ENCODE measurements at regions not wholly inside any gene's neighbourhood (a gene's known extent, or its start where the extent isn't known, plus 50 kb on each side); places are given as distances from the start of the nearest gene placed in this dataset.

DNA sequence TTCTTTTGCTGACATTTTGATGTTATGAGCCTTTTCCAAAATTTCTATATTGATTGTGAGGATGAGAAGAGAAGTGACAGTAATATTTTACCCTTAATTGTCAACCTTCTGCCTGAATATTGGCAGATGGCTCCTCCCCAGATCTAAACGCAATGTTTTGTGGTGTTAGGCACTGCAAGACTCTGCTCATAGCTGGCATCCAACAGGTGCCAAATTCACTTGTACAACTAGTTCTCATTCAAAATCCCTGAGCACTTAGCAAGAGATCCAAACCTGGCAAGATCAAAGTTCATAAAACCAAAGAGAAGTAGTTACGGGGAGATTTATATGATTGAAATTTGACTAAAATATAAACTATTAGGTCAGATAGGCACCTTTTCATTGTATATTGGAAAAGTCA lies 901.7 kb upstream of the INTU start:
- TF ChIP-seq RAD21 (IDR thresholded peaks at IDR 0.05) (no peak), TAF1 (conservative IDR thresholded peaks at IDR 0.05) (no peak), EGR1 (IDR thresholded peaks at IDR 0.05; ENCODE audit: low read depth in 2 of 2) (no peak)
- TF ChIP-seq, protein P1, sequence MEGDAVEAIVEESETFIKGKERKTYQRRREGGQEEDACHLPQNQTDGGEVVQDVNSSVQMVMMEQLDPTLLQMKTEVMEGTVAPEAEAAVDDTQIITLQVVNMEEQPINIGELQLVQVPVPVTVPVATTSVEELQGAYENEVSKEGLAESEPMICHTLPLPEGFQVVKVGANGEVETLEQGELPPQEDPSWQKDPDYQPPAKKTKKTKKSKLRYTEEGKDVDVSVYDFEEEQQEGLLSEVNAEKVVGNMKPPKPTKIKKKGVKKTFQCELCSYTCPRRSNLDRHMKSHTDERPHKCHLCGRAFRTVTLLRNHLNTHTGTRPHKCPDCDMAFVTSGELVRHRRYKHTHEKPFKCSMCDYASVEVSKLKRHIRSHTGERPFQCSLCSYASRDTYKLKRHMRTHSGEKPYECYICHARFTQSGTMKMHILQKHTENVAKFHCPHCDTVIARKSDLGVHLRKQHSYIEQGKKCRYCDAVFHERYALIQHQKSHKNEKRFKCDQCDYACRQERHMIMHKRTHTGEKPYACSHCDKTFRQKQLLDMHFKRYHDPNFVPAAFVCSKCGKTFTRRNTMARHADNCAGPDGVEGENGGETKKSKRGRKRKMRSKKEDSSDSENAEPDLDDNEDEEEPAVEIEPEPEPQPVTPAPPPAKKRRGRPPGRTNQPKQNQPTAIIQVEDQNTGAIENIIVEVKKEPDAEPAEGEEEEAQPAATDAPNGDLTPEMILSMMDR (IDR thresholded peaks at IDR 0.05; ENCODE audit: low read depth, low read length, missing input control) = no peak
- TF ChIP-seq, protein P2, sequence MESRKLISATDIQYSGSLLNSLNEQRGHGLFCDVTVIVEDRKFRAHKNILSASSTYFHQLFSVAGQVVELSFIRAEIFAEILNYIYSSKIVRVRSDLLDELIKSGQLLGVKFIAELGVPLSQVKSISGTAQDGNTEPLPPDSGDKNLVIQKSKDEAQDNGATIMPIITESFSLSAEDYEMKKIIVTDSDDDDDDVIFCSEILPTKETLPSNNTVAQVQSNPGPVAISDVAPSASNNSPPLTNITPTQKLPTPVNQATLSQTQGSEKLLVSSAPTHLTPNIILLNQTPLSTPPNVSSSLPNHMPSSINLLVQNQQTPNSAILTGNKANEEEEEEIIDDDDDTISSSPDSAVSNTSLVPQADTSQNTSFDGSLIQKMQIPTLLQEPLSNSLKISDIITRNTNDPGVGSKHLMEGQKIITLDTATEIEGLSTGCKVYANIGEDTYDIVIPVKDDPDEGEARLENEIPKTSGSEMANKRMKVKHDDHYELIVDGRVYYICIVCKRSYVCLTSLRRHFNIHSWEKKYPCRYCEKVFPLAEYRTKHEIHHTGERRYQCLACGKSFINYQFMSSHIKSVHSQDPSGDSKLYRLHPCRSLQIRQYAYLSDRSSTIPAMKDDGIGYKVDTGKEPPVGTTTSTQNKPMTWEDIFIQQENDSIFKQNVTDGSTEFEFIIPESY (IDR thresholded peaks at IDR 0.05) = no peak
